ENCODE measurements at regions not wholly inside any gene's neighbourhood (a gene's known extent, or its start where the extent isn't known, plus 50 kb on each side); places are given as distances from the start of the nearest gene placed in this dataset.

GRCh38 chr3:30988769-30989168 lies 94.3 kb upstream of the GADL1 start:
- no peak overlapping the region for H3K4me3 ChIP-seq
- TF ChIP-seq, protein P1, sequence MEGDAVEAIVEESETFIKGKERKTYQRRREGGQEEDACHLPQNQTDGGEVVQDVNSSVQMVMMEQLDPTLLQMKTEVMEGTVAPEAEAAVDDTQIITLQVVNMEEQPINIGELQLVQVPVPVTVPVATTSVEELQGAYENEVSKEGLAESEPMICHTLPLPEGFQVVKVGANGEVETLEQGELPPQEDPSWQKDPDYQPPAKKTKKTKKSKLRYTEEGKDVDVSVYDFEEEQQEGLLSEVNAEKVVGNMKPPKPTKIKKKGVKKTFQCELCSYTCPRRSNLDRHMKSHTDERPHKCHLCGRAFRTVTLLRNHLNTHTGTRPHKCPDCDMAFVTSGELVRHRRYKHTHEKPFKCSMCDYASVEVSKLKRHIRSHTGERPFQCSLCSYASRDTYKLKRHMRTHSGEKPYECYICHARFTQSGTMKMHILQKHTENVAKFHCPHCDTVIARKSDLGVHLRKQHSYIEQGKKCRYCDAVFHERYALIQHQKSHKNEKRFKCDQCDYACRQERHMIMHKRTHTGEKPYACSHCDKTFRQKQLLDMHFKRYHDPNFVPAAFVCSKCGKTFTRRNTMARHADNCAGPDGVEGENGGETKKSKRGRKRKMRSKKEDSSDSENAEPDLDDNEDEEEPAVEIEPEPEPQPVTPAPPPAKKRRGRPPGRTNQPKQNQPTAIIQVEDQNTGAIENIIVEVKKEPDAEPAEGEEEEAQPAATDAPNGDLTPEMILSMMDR (IDR thresholded peaks at IDR 0.05): no peak
- no peak for TF ChIP-seq POLR2A (IDR thresholded peaks at IDR 0.05)
- no peak for DNase-seq
- H3K27ac ChIP-seq: no peak overlapping the region
- H3K4me1 ChIP-seq: peaks cover 0 to 10% (median 0%) of the 10 kb centered on the region in 4 donors
- no peaks in the 10 kb centered on the region for H3K27me3 ChIP-seq
- H3K9me3 ChIP-seq: no peaks in the 10 kb centered on the region
- no peaks in the 10 kb centered on the region for H3K36me3 ChIP-seq

DNA sequence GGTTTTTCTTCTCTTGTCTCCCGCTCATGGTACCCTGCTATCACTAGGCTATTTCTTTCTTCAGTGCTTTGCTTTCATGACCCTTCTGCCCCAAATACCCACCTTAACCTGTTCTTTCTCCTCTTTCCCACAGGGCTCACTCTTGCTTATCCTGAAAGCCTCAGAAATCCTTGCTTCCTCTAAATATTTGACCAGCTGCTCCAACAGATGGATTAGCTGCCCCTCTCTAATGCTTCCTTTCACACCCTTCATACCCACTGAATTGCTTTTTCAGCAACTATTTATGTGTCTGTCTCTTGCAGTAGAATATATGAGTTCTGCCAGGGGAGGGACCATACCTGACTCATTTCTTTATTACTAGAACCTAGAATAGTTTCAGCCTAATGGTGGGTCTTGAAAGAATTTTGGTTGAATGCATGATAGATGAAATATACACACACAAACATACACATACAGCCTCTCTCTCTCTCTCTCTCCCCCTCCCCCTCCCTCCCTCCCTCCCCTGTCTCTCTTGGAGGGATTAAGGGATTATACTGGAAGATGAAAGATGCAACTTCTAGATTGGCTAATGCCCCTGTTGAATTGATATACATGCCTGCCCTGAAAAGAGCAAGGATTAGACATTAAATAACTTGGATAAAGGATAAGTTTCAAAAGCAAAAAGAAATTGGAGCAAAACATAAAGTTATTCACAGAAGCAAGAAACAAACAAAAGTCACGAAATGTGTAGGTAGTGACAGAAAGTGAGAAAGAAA lies 95.0 kb upstream of the GADL1 start:
- no peak overlapping the region for H3K27ac ChIP-seq
- no peak for DNase-seq
- no peaks in the 10 kb centered on the region for H3K27me3 ChIP-seq
- H3K9me3 ChIP-seq: no peaks in the 10 kb centered on the region
- no peaks in the 10 kb centered on the region for H3K36me3 ChIP-seq
- H3K4me1 ChIP-seq: peaks cover 0 to 8% (median 0%) of the 10 kb centered on the region in 4 donors
- no peak overlapping the region for H3K4me3 ChIP-seq
- no peak for TF ChIP-seq POLR2A (IDR thresholded peaks at IDR 0.05)
- TF ChIP-seq, protein P1 (IDR thresholded peaks at IDR 0.05): no peak

DNA sequence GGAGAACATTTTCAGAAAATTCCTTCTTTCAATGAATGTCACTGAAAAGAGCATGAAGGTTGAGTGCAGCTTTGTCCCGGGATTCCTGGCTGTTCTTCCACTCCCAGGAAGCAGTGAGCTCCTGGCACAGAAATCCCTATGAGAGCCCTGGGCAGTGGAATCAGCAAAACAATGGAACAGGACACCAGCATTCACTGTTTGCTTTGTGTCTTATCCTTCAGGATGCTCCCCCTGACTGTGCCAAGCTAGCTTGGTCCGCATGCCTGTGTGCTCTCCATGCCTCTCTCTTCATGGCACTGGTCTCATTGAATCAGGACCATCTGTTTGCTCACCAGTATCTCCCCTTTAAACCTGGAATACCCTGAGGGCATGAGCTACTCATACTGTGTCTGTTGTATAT lies 102.0 kb upstream of the GADL1 start:
- TF ChIP-seq POLR2A (IDR thresholded peaks at IDR 0.05): no peak
- TF ChIP-seq, protein P1 (IDR thresholded peaks at IDR 0.05): no peak
- no peak overlapping the region for H3K4me3 ChIP-seq
- no peak overlapping the region for H3K27ac ChIP-seq
- no peaks in the 10 kb centered on the region for H3K4me1 ChIP-seq
- no peaks in the 10 kb centered on the region for H3K9me3 ChIP-seq
- no peak for DNase-seq
- H3K27me3 ChIP-seq: no peaks in the 10 kb centered on the region
- H3K36me3 ChIP-seq: no peaks in the 10 kb centered on the region

- Histone ChIP-seq H3K27ac (no peak overlapping the region), H3K9me3 (no peaks in the 10 kb centered on the region), H3K27me3 (no peaks in the 10 kb centered on the region), H3K4me3 (no peak overlapping the region), H3K4me1 (no peaks in the 10 kb centered on the region), H3K36me3 (no peaks in the 10 kb centered on the region)
- no peak for TF ChIP-seq POLR2A (IDR thresholded peaks at IDR 0.05)
- TF ChIP-seq, protein P1 (IDR thresholded peaks at IDR 0.05): no peak
- DNase-seq: no peak
Observed at GRCh38 chr3:31002730-31003129, 108.3 kb upstream of the GADL1 start.

GRCh38 chr3:31004025-31004678 lies 109.7 kb upstream of the GADL1 start:
- Histone ChIP-seq H3K4me3 (no peak overlapping the region), H3K4me1 (no peaks in the 10 kb centered on the region), H3K36me3 (no peaks in the 10 kb centered on the region), H3K9me3 (no peaks in the 10 kb centered on the region), H3K27ac (no peak overlapping the region), H3K27me3 (no peaks in the 10 kb centered on the region)
- TF ChIP-seq, protein P1 (IDR thresholded peaks at IDR 0.05): no peak
- no peak for TF ChIP-seq POLR2A (IDR thresholded peaks at IDR 0.05)
- DNase-seq: no peak

Data from Peyer's patch (tissue), 4 donors.